Neural cell (in vitro differentiated cells): ENCODE measurements at regions not wholly inside any gene's neighbourhood (a gene's known extent, or its start where the extent isn't known, plus 50 kb on each side); places are given as distances from the start of the nearest gene placed in this dataset.

Experiments
- H2AFZ ChIP-seq: fragments of 200-600, 300-800 bp; sonication (generic), shearing (Covaris generic); 2 replicates; pipeline ENCODE4 v1.6.0; 2014; ENCODE audit warnings: low read depth, mild to moderate bottlenecking, antibody characterized with exemption, low read length, moderate library complexity
- H3F3A ChIP-seq: fragments of 200-600 bp; shearing (Covaris generic); 2 replicates; pipeline ENCODE4 v1.6.1; 2016; ENCODE audit warnings: mild to moderate bottlenecking, moderate library complexity, mixed read lengths, antibody characterized with exemption, low read length; ENCODE audit not compliant: insufficient read depth, poor library complexity, severe bottlenecking
- H3K27ac ChIP-seq: fragments of 200-600, 300-800 bp; sonication (generic), shearing (Covaris generic); 2 replicates; pipeline ENCODE4 v1.5.1; 2014; ENCODE audit warnings: mild to moderate bottlenecking, low read length, moderate library complexity
- H3K27me3 ChIP-seq: fragments of 300-800, 200-600 bp; sonication (generic), shearing (Covaris generic); 2 replicates; pipeline ENCODE4 v1.6.0; 2014; ENCODE audit warnings: mild to moderate bottlenecking, low read depth, low read length, moderate library complexity; ENCODE audit not compliant: insufficient read depth
- H3K36me3 ChIP-seq: fragments of 300-800, 200-600 bp; sonication (generic), shearing (Covaris generic); 2 replicates; pipeline ENCODE4 v1.5.1; 2014; ENCODE audit warnings: mild to moderate bottlenecking, antibody characterized with exemption, low read length, moderate library complexity; ENCODE audit not compliant: insufficient read depth
- H3K4me2 ChIP-seq: fragments of 300-800, 200-600 bp; sonication (generic), shearing (Covaris generic); 2 replicates; pipeline ENCODE4 v1.6.0; 2014; ENCODE audit warnings: mild to moderate bottlenecking, low read length
- H3K4me3 ChIP-seq: fragments of 300-800, 200-600 bp; sonication (generic), shearing (Covaris generic); 2 replicates; pipeline ENCODE4 v1.5.1; 2014; ENCODE audit warnings: mild to moderate bottlenecking, low read length, moderate library complexity
- H3K79me2 ChIP-seq: fragments of 200-600 bp; shearing (Covaris generic); replicated peaks from 2 replicates; pipeline ENCODE4 v1.6.0; 2014; ENCODE audit warnings: mild to moderate bottlenecking, low read length, moderate library complexity; ENCODE audit not compliant: insufficient read depth
- H3K9ac ChIP-seq: fragments of 300-800, 200-600 bp; sonication (generic), shearing (Covaris generic); 2 replicates; pipeline ENCODE4 v1.6.1; 2016; ENCODE audit warnings: mild to moderate bottlenecking, low read length, mixed read lengths
- H3K9me2 ChIP-seq: fragments of 200-600 bp; shearing (Covaris generic); 2 replicates; pipeline ENCODE4 v1.6.1; 2016; ENCODE audit warnings: mild to moderate bottlenecking, low read length, mixed read lengths; ENCODE audit not compliant: insufficient read depth
- H3K9me3 ChIP-seq: fragments of 200-600, 300-800 bp; sonication (generic), shearing (Covaris generic); 2 replicates; pipeline ENCODE4 v1.6.1; 2016; ENCODE audit warnings: mild to moderate bottlenecking, mixed run types, low read length, moderate library complexity, mixed read lengths
- H4K20me1 ChIP-seq: fragments of 200-600 bp; shearing (Covaris generic); 2 replicates; pipeline ENCODE4 v1.6.1; 2016; ENCODE audit warnings: mild to moderate bottlenecking, mixed run types; ENCODE audit not compliant: insufficient read depth
- EP300 ChIP-seq: fragments of 450-650 bp; conservative IDR thresholded peaks from 2 replicates; pipeline ENCODE4 v1.6.1; 2014; ENCODE audit warnings: antibody characterized with exemption, mild to moderate bottlenecking, moderate library complexity; ENCODE audit not compliant: poor library complexity, severe bottlenecking
- EZH2 ChIP-seq: fragments of 200-600, 300-800 bp; shearing (Covaris generic), sonication (generic); IDR thresholded peaks from 2 replicates; pipeline ENCODE4 v1.6.1; 2014; ENCODE audit warnings: antibody characterized with exemption, low read length, borderline replicate concordance, mild to moderate bottlenecking; ENCODE audit not compliant: insufficient read depth, poor library complexity, severe bottlenecking
- MXI1 ChIP-seq: fragments of 450-650 bp; conservative IDR thresholded peaks from 2 replicates; pipeline ENCODE4 v1.6.1; 2014; ENCODE audit warnings: antibody characterized with exemption, mild to moderate bottlenecking; ENCODE audit not compliant: poor library complexity, severe bottlenecking
- POLR2AphosphoS5 ChIP-seq: IDR thresholded peaks from 2 replicates; pipeline ENCODE4 v1.6.1; 2012
- RAD21 ChIP-seq: fragments of 450-650 bp; conservative IDR thresholded peaks from 2 replicates; pipeline ENCODE4 v1.6.1; 2014; ENCODE audit warnings: antibody characterized with exemption, mild to moderate bottlenecking, moderate library complexity
- SMC3 ChIP-seq: fragments of 450-650 bp; conservative IDR thresholded peaks from 2 replicates; pipeline ENCODE4 v1.6.1; 2014; ENCODE audit warnings: antibody characterized with exemption, mild to moderate bottlenecking, moderate library complexity; ENCODE audit not compliant: poor library complexity
- TAF1 ChIP-seq: IDR thresholded peaks from 2 replicates; pipeline ENCODE4 v1.6.1; 2012; ENCODE audit warnings: low read depth
- TF ChIP-seq, protein P1 (sequence below): fragments of 450-650 bp; IDR thresholded peaks from 2 replicates; pipeline ENCODE4 v1.5.1; 2014; ENCODE audit warnings: antibody characterized with exemption, mild to moderate bottlenecking, moderate library complexity; ENCODE audit not compliant: poor library complexity, severe bottlenecking
- TF ChIP-seq, protein P2 (sequence below): IDR thresholded peaks from 2 replicates; pipeline ENCODE4 v1.6.1; 2012; ENCODE audit warnings: borderline replicate concordance

DNA sequence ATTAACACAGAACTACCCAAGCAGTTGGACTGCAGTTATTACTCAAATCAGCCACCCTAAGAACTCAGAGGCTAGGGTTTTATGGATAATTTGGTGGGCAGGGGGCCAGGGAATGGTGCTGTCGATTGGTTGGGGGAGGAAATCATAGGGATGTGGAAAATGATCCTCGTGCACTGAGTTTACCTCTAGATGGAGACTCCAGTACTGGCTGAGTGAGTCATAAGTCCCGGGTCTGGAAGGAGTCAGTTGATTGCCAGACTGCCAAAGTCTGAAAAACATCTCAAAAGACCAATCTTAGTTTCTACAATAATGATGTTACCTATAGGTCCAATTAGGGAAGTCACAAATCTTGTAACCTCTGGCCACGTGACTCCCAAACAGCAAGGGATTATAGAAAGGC lies 257.5 kb upstream of the PRMT6 start:
- H3K9ac ChIP-seq, result no peak overlapping the region
- H3K4me2 ChIP-seq, result no peak overlapping the region
- H2AFZ ChIP-seq, result no peak overlapping the region
- no peaks in the 10 kb centered on the region for H3K36me3 ChIP-seq
- TF ChIP-seq EZH2 (no peak), RAD21 (no peak), POLR2AphosphoS5 (no peak), EP300 (no peak), MXI1 (no peak), TAF1 (no peak), SMC3 (no peak)
- TF ChIP-seq, protein P1, sequence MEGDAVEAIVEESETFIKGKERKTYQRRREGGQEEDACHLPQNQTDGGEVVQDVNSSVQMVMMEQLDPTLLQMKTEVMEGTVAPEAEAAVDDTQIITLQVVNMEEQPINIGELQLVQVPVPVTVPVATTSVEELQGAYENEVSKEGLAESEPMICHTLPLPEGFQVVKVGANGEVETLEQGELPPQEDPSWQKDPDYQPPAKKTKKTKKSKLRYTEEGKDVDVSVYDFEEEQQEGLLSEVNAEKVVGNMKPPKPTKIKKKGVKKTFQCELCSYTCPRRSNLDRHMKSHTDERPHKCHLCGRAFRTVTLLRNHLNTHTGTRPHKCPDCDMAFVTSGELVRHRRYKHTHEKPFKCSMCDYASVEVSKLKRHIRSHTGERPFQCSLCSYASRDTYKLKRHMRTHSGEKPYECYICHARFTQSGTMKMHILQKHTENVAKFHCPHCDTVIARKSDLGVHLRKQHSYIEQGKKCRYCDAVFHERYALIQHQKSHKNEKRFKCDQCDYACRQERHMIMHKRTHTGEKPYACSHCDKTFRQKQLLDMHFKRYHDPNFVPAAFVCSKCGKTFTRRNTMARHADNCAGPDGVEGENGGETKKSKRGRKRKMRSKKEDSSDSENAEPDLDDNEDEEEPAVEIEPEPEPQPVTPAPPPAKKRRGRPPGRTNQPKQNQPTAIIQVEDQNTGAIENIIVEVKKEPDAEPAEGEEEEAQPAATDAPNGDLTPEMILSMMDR, result no peak
- TF ChIP-seq, protein P2, sequence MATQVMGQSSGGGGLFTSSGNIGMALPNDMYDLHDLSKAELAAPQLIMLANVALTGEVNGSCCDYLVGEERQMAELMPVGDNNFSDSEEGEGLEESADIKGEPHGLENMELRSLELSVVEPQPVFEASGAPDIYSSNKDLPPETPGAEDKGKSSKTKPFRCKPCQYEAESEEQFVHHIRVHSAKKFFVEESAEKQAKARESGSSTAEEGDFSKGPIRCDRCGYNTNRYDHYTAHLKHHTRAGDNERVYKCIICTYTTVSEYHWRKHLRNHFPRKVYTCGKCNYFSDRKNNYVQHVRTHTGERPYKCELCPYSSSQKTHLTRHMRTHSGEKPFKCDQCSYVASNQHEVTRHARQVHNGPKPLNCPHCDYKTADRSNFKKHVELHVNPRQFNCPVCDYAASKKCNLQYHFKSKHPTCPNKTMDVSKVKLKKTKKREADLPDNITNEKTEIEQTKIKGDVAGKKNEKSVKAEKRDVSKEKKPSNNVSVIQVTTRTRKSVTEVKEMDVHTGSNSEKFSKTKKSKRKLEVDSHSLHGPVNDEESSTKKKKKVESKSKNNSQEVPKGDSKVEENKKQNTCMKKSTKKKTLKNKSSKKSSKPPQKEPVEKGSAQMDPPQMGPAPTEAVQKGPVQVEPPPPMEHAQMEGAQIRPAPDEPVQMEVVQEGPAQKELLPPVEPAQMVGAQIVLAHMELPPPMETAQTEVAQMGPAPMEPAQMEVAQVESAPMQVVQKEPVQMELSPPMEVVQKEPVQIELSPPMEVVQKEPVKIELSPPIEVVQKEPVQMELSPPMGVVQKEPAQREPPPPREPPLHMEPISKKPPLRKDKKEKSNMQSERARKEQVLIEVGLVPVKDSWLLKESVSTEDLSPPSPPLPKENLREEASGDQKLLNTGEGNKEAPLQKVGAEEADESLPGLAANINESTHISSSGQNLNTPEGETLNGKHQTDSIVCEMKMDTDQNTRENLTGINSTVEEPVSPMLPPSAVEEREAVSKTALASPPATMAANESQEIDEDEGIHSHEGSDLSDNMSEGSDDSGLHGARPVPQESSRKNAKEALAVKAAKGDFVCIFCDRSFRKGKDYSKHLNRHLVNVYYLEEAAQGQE, result no peak
- no peaks in the 10 kb centered on the region for H3K9me3 ChIP-seq
- no peaks in the 10 kb centered on the region for H3K27me3 ChIP-seq
- no peaks in the 10 kb centered on the region for H3K79me2 ChIP-seq
- no peaks in the 10 kb centered on the region for H3F3A ChIP-seq
- no peaks in the 10 kb centered on the region for H3K9me2 ChIP-seq
- H3K4me3 ChIP-seq, result no peak overlapping the region
- H4K20me1 ChIP-seq, result no peaks in the 10 kb centered on the region
- no peak overlapping the region for H3K27ac ChIP-seq

DNA sequence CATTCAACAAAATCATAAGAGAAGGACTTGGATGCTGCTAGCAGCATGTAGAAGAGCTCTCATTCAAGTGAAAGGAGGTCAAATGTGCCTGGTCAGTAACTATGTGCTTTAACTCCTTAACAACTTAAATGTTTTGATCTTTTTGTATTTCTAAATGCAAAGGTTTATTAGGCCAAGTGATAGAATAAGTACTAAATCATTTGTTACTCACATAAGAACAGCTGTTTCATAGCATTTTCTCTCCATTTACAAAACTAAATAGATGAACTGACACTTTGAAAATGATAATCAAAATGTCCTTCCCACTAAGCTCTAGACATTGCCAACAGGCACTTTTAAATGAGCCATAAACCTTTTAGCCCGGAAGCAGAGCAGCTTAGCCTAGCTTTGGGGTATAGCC lies 254.3 kb upstream of the PRMT6 start:
- TF ChIP-seq EP300 (no peak), TAF1 (no peak), SMC3 (no peak), EZH2 (no peak), RAD21 (no peak), MXI1 (no peak), POLR2AphosphoS5 (no peak)
- TF ChIP-seq, protein P2, result no peak
- TF ChIP-seq, protein P1, result no peak
- Histone ChIP-seq H3K4me2 (no peak overlapping the region), H3F3A (no peaks in the 10 kb centered on the region), H4K20me1 (no peaks in the 10 kb centered on the region), H2AFZ (no peak overlapping the region), H3K79me2 (no peaks in the 10 kb centered on the region), H3K27me3 (no peaks in the 10 kb centered on the region), H3K4me3 (no peak overlapping the region), H3K9me3 (no peaks in the 10 kb centered on the region), H3K27ac (no peak overlapping the region), H3K9ac (no peak overlapping the region), H3K36me3 (no peaks in the 10 kb centered on the region), H3K9me2 (no peaks in the 10 kb centered on the region)
